ENCODE measurements at regions not wholly inside any gene's neighbourhood (a gene's known extent, or its start where the extent isn't known, plus 50 kb on each side); places are given as distances from the start of the nearest gene placed in this dataset.

DNA sequence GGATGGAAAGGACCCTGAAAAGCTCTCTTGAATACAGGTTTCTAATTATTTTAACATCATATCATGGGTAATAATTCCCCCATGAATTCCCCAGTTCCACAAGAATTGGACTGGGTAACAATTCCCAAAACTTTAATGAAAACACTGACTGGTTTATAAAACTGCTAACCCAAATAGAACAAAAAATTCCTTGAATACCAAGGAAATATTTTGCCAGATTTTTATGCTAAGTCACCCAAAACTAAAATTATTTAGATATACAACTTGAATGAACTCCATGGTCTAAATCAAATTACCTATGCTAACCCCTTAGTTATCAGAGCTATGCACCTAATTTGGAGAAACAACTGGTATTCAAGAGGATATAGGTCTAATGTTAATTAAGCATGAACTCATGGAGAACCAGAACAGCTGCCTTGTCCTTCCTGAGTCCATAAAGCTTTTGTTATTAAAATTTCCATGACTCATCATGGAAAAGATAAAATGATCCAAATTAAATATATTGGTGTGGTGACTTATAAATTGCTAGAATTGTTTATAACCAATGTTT, 164.9 kb upstream of the TUT7 start:
- Histone ChIP-seq H3K36me3 (ENCODE audit: insufficient read depth, low read length) (no peaks in the 10 kb centered on the region), H3K9ac (ENCODE audit: low read length) (no peak overlapping the region), H3K79me2 (replicated peaks; ENCODE audit: insufficient read depth, low read length) (no peaks in the 10 kb centered on the region), H3K4me3 (ENCODE audit: low read length) (no peak overlapping the region), H3K27me3 (ENCODE audit: insufficient read depth, low read depth, low read length) (no peaks in the 10 kb centered on the region), H2AFZ (ENCODE audit: low read depth, low read length) (no peak overlapping the region), H3K9me3 (ENCODE audit: low read length) (no peaks in the 10 kb centered on the region), H3K27ac (ENCODE audit: low read length) (no peak overlapping the region), H3K9me2 (ENCODE audit: insufficient read depth, low read length) (no peaks in the 10 kb centered on the region), H4K20me1 (ENCODE audit: insufficient read depth) (no peaks in the 10 kb centered on the region), H3K4me2 (ENCODE audit: low read length) (no peak overlapping the region), H3F3A (ENCODE audit: insufficient read depth, low read length, poor library complexity, severe bottlenecking) (no peaks in the 10 kb centered on the region)
- TF ChIP-seq, protein P1, sequence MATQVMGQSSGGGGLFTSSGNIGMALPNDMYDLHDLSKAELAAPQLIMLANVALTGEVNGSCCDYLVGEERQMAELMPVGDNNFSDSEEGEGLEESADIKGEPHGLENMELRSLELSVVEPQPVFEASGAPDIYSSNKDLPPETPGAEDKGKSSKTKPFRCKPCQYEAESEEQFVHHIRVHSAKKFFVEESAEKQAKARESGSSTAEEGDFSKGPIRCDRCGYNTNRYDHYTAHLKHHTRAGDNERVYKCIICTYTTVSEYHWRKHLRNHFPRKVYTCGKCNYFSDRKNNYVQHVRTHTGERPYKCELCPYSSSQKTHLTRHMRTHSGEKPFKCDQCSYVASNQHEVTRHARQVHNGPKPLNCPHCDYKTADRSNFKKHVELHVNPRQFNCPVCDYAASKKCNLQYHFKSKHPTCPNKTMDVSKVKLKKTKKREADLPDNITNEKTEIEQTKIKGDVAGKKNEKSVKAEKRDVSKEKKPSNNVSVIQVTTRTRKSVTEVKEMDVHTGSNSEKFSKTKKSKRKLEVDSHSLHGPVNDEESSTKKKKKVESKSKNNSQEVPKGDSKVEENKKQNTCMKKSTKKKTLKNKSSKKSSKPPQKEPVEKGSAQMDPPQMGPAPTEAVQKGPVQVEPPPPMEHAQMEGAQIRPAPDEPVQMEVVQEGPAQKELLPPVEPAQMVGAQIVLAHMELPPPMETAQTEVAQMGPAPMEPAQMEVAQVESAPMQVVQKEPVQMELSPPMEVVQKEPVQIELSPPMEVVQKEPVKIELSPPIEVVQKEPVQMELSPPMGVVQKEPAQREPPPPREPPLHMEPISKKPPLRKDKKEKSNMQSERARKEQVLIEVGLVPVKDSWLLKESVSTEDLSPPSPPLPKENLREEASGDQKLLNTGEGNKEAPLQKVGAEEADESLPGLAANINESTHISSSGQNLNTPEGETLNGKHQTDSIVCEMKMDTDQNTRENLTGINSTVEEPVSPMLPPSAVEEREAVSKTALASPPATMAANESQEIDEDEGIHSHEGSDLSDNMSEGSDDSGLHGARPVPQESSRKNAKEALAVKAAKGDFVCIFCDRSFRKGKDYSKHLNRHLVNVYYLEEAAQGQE (IDR thresholded peaks at IDR 0.05; ENCODE audit: borderline replicate concordance), result no peak
- TF ChIP-seq SMC3 (conservative IDR thresholded peaks at IDR 0.05; ENCODE audit: poor library complexity), result no peak
- no peak for TF ChIP-seq POLR2AphosphoS5 (IDR thresholded peaks at IDR 0.05)

DNA sequence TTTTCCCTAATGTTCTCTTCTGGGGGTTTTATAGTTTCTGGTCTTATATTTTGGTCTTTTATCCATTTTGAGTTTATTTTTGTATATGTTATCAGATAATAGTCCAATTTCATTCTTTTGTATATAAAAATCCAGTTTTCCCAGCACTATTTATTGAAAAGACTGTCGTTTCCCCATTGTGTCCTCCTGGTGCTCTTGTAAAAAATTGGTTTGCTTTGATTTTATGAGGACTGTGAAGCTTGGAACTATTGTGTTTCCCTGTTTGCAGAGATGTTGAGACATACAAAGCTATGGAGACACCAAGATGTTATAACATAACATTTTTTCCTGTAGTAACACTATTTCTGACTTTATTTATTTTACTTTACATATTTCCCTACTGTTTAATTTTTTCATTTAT, 163.3 kb upstream of the TUT7 start:
- H3K27me3 ChIP-seq (ENCODE audit: insufficient read depth, low read depth, low read length), result no peaks in the 10 kb centered on the region
- no peak overlapping the region for H3K27ac ChIP-seq (ENCODE audit: low read length)
- TF ChIP-seq, protein P1 (IDR thresholded peaks at IDR 0.05; ENCODE audit: borderline replicate concordance), result no peak
- TF ChIP-seq, protein P2, sequence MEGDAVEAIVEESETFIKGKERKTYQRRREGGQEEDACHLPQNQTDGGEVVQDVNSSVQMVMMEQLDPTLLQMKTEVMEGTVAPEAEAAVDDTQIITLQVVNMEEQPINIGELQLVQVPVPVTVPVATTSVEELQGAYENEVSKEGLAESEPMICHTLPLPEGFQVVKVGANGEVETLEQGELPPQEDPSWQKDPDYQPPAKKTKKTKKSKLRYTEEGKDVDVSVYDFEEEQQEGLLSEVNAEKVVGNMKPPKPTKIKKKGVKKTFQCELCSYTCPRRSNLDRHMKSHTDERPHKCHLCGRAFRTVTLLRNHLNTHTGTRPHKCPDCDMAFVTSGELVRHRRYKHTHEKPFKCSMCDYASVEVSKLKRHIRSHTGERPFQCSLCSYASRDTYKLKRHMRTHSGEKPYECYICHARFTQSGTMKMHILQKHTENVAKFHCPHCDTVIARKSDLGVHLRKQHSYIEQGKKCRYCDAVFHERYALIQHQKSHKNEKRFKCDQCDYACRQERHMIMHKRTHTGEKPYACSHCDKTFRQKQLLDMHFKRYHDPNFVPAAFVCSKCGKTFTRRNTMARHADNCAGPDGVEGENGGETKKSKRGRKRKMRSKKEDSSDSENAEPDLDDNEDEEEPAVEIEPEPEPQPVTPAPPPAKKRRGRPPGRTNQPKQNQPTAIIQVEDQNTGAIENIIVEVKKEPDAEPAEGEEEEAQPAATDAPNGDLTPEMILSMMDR (IDR thresholded peaks at IDR 0.05; ENCODE audit: poor library complexity, severe bottlenecking), result no peak
- no peak for TF ChIP-seq RAD21 (conservative IDR thresholded peaks at IDR 0.05)
- TF ChIP-seq SMC3 (conservative IDR thresholded peaks at IDR 0.05; ENCODE audit: poor library complexity), result no peak
- TF ChIP-seq MXI1 (conservative IDR thresholded peaks at IDR 0.05; ENCODE audit: poor library complexity, severe bottlenecking), result no peak
- H3K4me2 ChIP-seq (ENCODE audit: low read length), result no peak overlapping the region
- H3K36me3 ChIP-seq (ENCODE audit: insufficient read depth, low read length), result no peaks in the 10 kb centered on the region
- H3K9me3 ChIP-seq (ENCODE audit: low read length), result no peaks in the 10 kb centered on the region
- no peaks in the 10 kb centered on the region for H3K79me2 ChIP-seq (replicated peaks; ENCODE audit: insufficient read depth, low read length)
- H3K9ac ChIP-seq (ENCODE audit: low read length), result no peak overlapping the region
- H3K4me3 ChIP-seq (ENCODE audit: low read length), result no peak overlapping the region
- H3K9me2 ChIP-seq (ENCODE audit: insufficient read depth, low read length), result no peaks in the 10 kb centered on the region
- H4K20me1 ChIP-seq (ENCODE audit: insufficient read depth), result no peaks in the 10 kb centered on the region
- no peak overlapping the region for H2AFZ ChIP-seq (ENCODE audit: low read depth, low read length)
- H3F3A ChIP-seq (ENCODE audit: insufficient read depth, low read length, poor library complexity, severe bottlenecking), result no peaks in the 10 kb centered on the region

Data from neural cell (in vitro differentiated cells).